ENCODE measurements at regions not wholly inside any gene's neighbourhood (a gene's known extent, or its start where the extent isn't known, plus 50 kb on each side); places are given as distances from the start of the nearest gene placed in this dataset.

DNA sequence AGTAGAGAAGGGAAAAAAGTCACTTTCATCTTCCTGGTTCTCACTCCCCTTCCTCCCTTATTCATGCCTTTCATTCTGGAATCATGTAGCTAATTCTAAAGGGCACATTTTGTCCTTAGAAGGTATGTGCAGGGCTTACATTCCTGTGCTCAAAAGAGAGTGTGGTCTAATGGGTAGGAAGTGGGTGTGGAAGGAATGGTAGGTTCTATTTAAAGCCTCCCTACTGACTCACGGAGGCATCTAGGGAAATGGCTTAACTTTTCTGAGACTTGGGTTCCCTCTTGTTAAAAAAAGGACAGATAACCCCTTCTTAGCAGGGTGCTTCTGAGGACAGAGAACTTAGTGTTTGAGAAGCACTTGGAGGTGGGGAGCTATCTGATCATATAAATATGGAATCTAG lies 249.3 kb upstream of the DUSP10 start:
- POLR2A ChIA-PET (ENCODE audit: partially characterized antibody), result no interaction called here
- intact Hi-C loops (cut with micrococcal nuclease), result loop anchor here (5.0 kb wide), 1 partner anchor 466 kb away; no protein-coding TSS in a partner anchor

GRCh38 chr1:221989741-221990140 lies 247.9 kb upstream of the DUSP10 start:
- DNase-seq, result no peak
- peaks cover 0 to 3% (median 0%) of the 10 kb centered on the region in 8 donors for H3K9me3 Mint-ChIP-seq
- no peaks in the 10 kb centered on the region for H3K4me1 ChIP-seq (ENCODE audit: insufficient read depth, low read length)
- H3K9me3 ChIP-seq (ENCODE audit: control insufficient read depth in 1 of 2, low read length in 2 of 2), result no peaks in the 10 kb centered on the region
- H3K27me3 Mint-ChIP-seq, result peaks cover 0 to 1% of the 10 kb centered on the region in 2 donors
- H3K27me3 ChIP-seq (ENCODE audit: insufficient read depth, low read length), result no peaks in the 10 kb centered on the region
- intact Hi-C loops (cut with micrococcal nuclease), result loop anchor here (5.0 kb wide), 1 partner anchor 468 kb away; no protein-coding TSS in a partner anchor
- no peaks in the 10 kb centered on the region for H3K36me3 ChIP-seq (ENCODE audit: insufficient read depth, low read length)
- no peaks in the 10 kb centered on the region for H3K36me3 Mint-ChIP-seq
- peaks cover 0 to 24% (median 6%) of the 10 kb centered on the region in 4 donors for H3K4me1 Mint-ChIP-seq
- H3K27ac Mint-ChIP-seq, result no peak overlapping the region
- no peak overlapping the region for H3K27ac ChIP-seq (ENCODE audit: low read depth, low read length)
- POLR2A ChIA-PET (ENCODE audit: partially characterized antibody), result no interaction called here
- H3K4me3 ChIP-seq (ENCODE audit: low read length in 2 of 2), result no peak overlapping the region
- CTCF ChIA-PET (ENCODE audit: partially characterized antibody), result no interaction called here
- no peak overlapping the region for H3K4me3 Mint-ChIP-seq

More for the DNA sequence above, 249.3 kb upstream of the DUSP10 start:
- no peaks in the 10 kb centered on the region for H3K36me3 ChIP-seq (ENCODE audit: insufficient read depth, low read length)
- no peaks in the 10 kb centered on the region for H3K27me3 ChIP-seq (ENCODE audit: insufficient read depth, low read length)
- H3K9me3 ChIP-seq (ENCODE audit: control insufficient read depth in 1 of 2, low read length in 2 of 2), result no peaks in the 10 kb centered on the region
- Mint-ChIP-seq H3K4me3 (no peak overlapping the region), H3K36me3 (no peaks in the 10 kb centered on the region), H3K27me3 (peaks cover 0 to 1% of the 10 kb centered on the region in 2 donors), H3K9me3 (peaks cover 0 to 3% (median 0%) of the 10 kb centered on the region in 8 donors), H3K4me1 (peaks cover 0 to 28% (median 9%) of the 10 kb centered on the region in 4 donors), H3K27ac (no peak overlapping the region)
- H3K4me3 ChIP-seq (ENCODE audit: low read length in 2 of 2), result no peak overlapping the region
- CTCF ChIA-PET (ENCODE audit: partially characterized antibody), result no interaction called here
- no peaks in the 10 kb centered on the region for H3K4me1 ChIP-seq (ENCODE audit: insufficient read depth, low read length)
- DNase-seq, result no peak
- H3K27ac ChIP-seq (ENCODE audit: low read depth, low read length), result no peak overlapping the region

GRCh38 chr1:221988829-221989228 lies 246.9 kb upstream of the DUSP10 start:
- Mint-ChIP-seq H3K36me3 (no peaks in the 10 kb centered on the region), H3K27ac (no peak overlapping the region), H3K4me1 (peaks cover 0 to 17% (median 4%) of the 10 kb centered on the region in 4 donors), H3K4me3 (no peak overlapping the region), H3K27me3 (peaks cover 0 to 1% of the 10 kb centered on the region in 2 donors), H3K9me3 (peaks cover 0 to 3% (median 0%) of the 10 kb centered on the region in 8 donors)
- DNase-seq, result no peak
- no peaks in the 10 kb centered on the region for H3K36me3 ChIP-seq (ENCODE audit: insufficient read depth, low read length)
- no peaks in the 10 kb centered on the region for H3K4me1 ChIP-seq (ENCODE audit: insufficient read depth, low read length)
- no peaks in the 10 kb centered on the region for H3K9me3 ChIP-seq (ENCODE audit: control insufficient read depth in 1 of 2, low read length in 2 of 2)
- ChIA-PET CTCF (ENCODE audit: partially characterized antibody) (no interaction called here), POLR2A (ENCODE audit: partially characterized antibody) (no interaction called here)
- H3K27me3 ChIP-seq (ENCODE audit: insufficient read depth, low read length), result no peaks in the 10 kb centered on the region
- intact Hi-C loops (cut with micrococcal nuclease), result no loop called here
- H3K4me3 ChIP-seq (ENCODE audit: low read length in 2 of 2), result no peak overlapping the region
- H3K27ac ChIP-seq (ENCODE audit: low read depth, low read length), result no peak overlapping the region

DNA sequence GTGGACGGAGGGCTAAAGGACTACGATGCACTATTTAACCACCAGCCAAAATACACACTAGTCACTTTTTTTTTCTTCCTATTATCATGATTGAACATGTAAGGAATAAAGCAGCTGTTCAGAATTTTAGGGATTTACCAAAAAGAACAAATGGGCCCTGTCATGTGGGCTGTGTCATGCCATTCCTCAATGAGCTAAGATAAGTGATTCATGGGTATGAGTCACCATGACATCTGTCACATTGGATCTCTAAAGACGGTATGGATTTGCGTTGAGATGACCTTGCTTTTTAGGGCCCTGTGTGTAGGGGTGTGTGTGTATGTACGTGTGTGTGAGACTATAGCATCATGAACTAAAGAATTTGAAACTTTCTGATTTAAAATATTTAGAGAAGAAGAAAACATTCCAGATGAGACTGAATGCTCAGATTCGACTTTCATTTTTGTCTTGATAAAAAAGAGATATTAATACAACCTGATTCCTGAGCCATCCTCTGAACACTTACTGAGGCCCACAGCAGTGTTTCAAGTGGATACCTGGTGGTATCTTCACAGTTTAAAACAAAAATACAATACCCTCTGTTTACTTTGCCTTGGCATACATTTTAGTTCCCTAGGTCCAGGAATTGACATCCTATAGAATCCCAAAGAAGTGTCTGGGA lies 246.1 kb upstream of the DUSP10 start:
- Histone ChIP-seq H3K36me3 (ENCODE audit: insufficient read depth, low read length) (no peaks in the 10 kb centered on the region), H3K27me3 (ENCODE audit: insufficient read depth, low read length) (no peaks in the 10 kb centered on the region), H3K4me1 (ENCODE audit: insufficient read depth, low read length) (no peaks in the 10 kb centered on the region), H3K27ac (ENCODE audit: low read depth, low read length) (no peak overlapping the region), H3K4me3 (ENCODE audit: low read length in 2 of 2) (no peak overlapping the region), H3K9me3 (ENCODE audit: control insufficient read depth in 1 of 2, low read length in 2 of 2) (no peaks in the 10 kb centered on the region)
- H3K4me1 Mint-ChIP-seq, result peaks cover 0 to 12% (median 3%) of the 10 kb centered on the region in 4 donors
- intact Hi-C loops (cut with micrococcal nuclease), result no loop called here
- DNase-seq, result no peak
- ChIA-PET CTCF (ENCODE audit: partially characterized antibody) (no interaction called here), POLR2A (ENCODE audit: partially characterized antibody) (no interaction called here)
- no peak overlapping the region for H3K4me3 Mint-ChIP-seq
- H3K27me3 Mint-ChIP-seq, result peaks cover 0 to 3% of the 10 kb centered on the region in 2 donors
- H3K36me3 Mint-ChIP-seq, result no peaks in the 10 kb centered on the region
- H3K27ac Mint-ChIP-seq, result no peak overlapping the region
- peaks cover 0 to 3% (median 0%) of the 10 kb centered on the region in 8 donors for H3K9me3 Mint-ChIP-seq

- ChIA-PET CTCF (ENCODE audit: partially characterized antibody) (no interaction called here), POLR2A (ENCODE audit: partially characterized antibody) (no interaction called here)
- H3K9me3 ChIP-seq (ENCODE audit: control insufficient read depth in 1 of 2, low read length in 2 of 2), result no peaks in the 10 kb centered on the region
- no peaks in the 10 kb centered on the region for H3K36me3 ChIP-seq (ENCODE audit: insufficient read depth, low read length)
- Mint-ChIP-seq H3K4me1 (no peaks in the 10 kb centered on the region), H3K4me3 (no peak overlapping the region), H3K9me3 (peaks cover 0 to 4% (median 0%) of the 10 kb centered on the region in 8 donors), H3K36me3 (no peaks in the 10 kb centered on the region), H3K27me3 (peaks cover 0 to 3% of the 10 kb centered on the region in 2 donors), H3K27ac (no peak overlapping the region)
- intact Hi-C loops (cut with micrococcal nuclease), result no loop called here
- no peaks in the 10 kb centered on the region for H3K4me1 ChIP-seq (ENCODE audit: insufficient read depth, low read length)
- H3K4me3 ChIP-seq (ENCODE audit: low read length in 2 of 2), result no peak overlapping the region
- no peak overlapping the region for H3K27ac ChIP-seq (ENCODE audit: low read depth, low read length)
- no peak for DNase-seq
- H3K27me3 ChIP-seq (ENCODE audit: insufficient read depth, low read length), result no peaks in the 10 kb centered on the region
These were observed 241.6 kb upstream of the DUSP10 start for GRCh38 chr1:221983444-221983843.

DNA sequence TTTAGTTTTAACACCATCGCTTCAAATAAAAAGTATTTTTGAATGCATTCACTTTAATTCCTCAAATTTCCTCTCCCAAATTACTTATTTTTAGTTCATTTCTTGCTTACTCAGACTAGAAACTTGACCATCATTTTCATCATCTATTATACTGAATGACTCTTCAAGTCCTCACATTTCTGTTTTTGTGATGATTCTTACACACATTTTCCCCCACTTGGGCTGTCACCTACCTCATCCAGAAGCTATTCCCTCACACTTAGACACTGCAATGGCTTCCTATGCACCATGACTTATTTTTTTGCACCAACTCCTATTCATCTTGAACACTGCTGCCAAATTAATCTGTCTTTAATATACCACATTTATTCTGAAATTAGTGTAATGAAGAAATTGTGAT lies 239.6 kb upstream of the DUSP10 start:
- H3K27me3 ChIP-seq (ENCODE audit: insufficient read depth, low read length), result no peaks in the 10 kb centered on the region
- H3K9me3 ChIP-seq (ENCODE audit: control insufficient read depth in 1 of 2, low read length in 2 of 2), result no peaks in the 10 kb centered on the region
- intact Hi-C loops (cut with micrococcal nuclease), result no loop called here
- no peak overlapping the region for H3K4me3 ChIP-seq (ENCODE audit: low read length in 2 of 2)
- DNase-seq, result no peak
- Mint-ChIP-seq H3K27ac (no peak overlapping the region), H3K4me1 (no peaks in the 10 kb centered on the region), H3K36me3 (no peaks in the 10 kb centered on the region), H3K27me3 (peaks cover 0 to 1% of the 10 kb centered on the region in 2 donors), H3K4me3 (no peak overlapping the region), H3K9me3 (peaks cover 0 to 1% (median 0%) of the 10 kb centered on the region in 8 donors)
- POLR2A ChIA-PET (ENCODE audit: partially characterized antibody), result no interaction called here
- H3K27ac ChIP-seq (ENCODE audit: low read depth, low read length), result no peak overlapping the region
- H3K36me3 ChIP-seq (ENCODE audit: insufficient read depth, low read length), result no peaks in the 10 kb centered on the region
- CTCF ChIA-PET (ENCODE audit: partially characterized antibody), result interaction anchor here (1.1 kb wide), 1 partner anchor 473 kb away, joined by 3 read pairs; no protein-coding TSS in a partner anchor
- no peaks in the 10 kb centered on the region for H3K4me1 ChIP-seq (ENCODE audit: insufficient read depth, low read length)

DNA sequence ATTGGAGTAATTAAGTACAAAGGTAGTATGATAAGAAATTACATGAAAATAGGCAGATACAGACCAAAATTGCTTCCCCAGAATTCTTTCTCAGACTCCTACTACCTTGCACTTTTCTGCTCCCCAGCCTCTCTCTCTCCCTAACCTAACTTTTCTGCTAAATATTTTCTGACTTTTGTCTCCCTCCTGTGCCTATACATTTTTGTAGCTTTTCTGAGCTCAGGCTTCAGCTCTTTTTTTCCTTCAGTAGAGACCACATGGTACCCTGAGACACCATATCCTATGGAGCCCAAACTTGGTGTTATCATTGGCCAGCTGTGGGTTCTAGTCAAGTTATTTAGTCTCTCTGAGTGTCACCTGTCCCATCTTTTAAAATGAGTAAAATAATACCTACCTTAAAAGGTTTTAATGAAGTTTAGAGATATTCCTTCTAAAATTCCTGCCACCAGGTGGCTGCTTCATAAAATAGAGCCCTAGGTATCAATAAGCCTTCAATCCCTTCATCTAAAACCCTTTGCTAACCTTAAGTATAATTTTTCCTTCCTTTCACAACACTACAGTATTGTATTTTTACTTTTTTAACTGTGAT lies 237.6 kb upstream of the DUSP10 start:
- Mint-ChIP-seq H3K36me3 (no peaks in the 10 kb centered on the region), H3K4me3 (no peak overlapping the region), H3K9me3 (peaks cover 0 to 1% (median 0%) of the 10 kb centered on the region in 8 donors), H3K4me1 (no peaks in the 10 kb centered on the region), H3K27ac (no peak overlapping the region), H3K27me3 (peaks cover 0 to 1% of the 10 kb centered on the region in 2 donors)
- no peak for DNase-seq
- H3K4me1 ChIP-seq (ENCODE audit: insufficient read depth, low read length), result no peaks in the 10 kb centered on the region
- H3K27me3 ChIP-seq (ENCODE audit: insufficient read depth, low read length), result no peaks in the 10 kb centered on the region
- no peaks in the 10 kb centered on the region for H3K36me3 ChIP-seq (ENCODE audit: insufficient read depth, low read length)
- no peak overlapping the region for H3K27ac ChIP-seq (ENCODE audit: low read depth, low read length)
- CTCF ChIA-PET (ENCODE audit: partially characterized antibody), result interaction anchor here (1.4 kb wide), 1 partner anchor 476 kb away, joined by 4 read pairs; no protein-coding TSS in a partner anchor
- intact Hi-C loops (cut with micrococcal nuclease), result loop anchor here (10.0 kb wide), 1 partner anchor 505 kb away; no protein-coding TSS in a partner anchor
- no peaks in the 10 kb centered on the region for H3K9me3 ChIP-seq (ENCODE audit: control insufficient read depth in 1 of 2, low read length in 2 of 2)
- POLR2A ChIA-PET (ENCODE audit: partially characterized antibody), result no interaction called here
- H3K4me3 ChIP-seq (ENCODE audit: low read length in 2 of 2), result no peak overlapping the region
